Fibroblast of lung (primary cell): ENCODE measurements at regions not wholly inside any gene's neighbourhood (a gene's known extent, or its start where the extent isn't known, plus 50 kb on each side); places are given as distances from the start of the nearest gene placed in this dataset.

Source experiments
- EZH2 ChIP-seq: IDR thresholded peaks from 2 replicates; pipeline ENCODE4 v1.5.1; 2012; ENCODE audit warnings: low read length, control low read depth, mild to moderate bottlenecking; ENCODE audit errors: missing control alignments
- TF ChIP-seq, protein P1 (sequence below), 2 donors: IDR thresholded peaks in 1 of 2; conservative IDR thresholded peaks in 1 of 2; 1 replicate in 1 of 2; 2 replicates in 1 of 2; pipeline ENCODE4 v1.5.1; 2011 to 2012; ENCODE audit warnings: low read length in 2 of 2, control low read depth in 1 of 2, inconsistent platforms in 1 of 2, low read depth in 1 of 2, mild to moderate bottlenecking in 1 of 2

DNA sequence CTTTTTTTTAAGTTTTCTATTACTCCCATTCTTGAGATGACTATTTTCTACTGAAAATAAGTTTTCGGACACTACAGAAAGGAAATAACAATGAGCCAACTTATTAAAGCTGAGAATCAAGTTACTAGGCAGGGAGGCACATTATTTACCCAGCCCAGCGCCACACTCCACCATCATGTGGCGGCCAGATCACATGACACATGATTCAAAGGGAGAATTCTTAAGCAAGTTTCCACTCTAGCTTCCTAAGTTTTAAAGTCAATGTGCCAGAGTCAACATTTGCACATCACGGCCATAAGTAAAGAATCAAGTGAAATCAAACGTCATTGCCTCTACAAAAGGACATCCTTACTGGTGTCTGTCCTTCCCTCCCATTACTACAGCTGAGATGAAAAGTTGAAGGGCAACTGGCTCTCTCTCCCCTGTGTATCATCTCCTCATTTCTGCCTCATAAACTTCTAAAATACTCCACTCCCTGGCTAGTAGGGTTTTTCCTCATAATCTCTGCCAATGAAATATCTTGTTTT, 81.7 kb downstream of the KLF12 start:
- TF ChIP-seq, protein P1, sequence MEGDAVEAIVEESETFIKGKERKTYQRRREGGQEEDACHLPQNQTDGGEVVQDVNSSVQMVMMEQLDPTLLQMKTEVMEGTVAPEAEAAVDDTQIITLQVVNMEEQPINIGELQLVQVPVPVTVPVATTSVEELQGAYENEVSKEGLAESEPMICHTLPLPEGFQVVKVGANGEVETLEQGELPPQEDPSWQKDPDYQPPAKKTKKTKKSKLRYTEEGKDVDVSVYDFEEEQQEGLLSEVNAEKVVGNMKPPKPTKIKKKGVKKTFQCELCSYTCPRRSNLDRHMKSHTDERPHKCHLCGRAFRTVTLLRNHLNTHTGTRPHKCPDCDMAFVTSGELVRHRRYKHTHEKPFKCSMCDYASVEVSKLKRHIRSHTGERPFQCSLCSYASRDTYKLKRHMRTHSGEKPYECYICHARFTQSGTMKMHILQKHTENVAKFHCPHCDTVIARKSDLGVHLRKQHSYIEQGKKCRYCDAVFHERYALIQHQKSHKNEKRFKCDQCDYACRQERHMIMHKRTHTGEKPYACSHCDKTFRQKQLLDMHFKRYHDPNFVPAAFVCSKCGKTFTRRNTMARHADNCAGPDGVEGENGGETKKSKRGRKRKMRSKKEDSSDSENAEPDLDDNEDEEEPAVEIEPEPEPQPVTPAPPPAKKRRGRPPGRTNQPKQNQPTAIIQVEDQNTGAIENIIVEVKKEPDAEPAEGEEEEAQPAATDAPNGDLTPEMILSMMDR (conservative IDR thresholded peaks at IDR 0.05 in 1 of 2, IDR thresholded peaks at IDR 0.05 in 1 of 2; ENCODE audit: low read depth in 1 of 2, low read length in 2 of 2), result no peak
- TF ChIP-seq EZH2, result no peak
